DND-41 (cell line): ENCODE measurements at regions not wholly inside any gene's neighbourhood (a gene's known extent, or its start where the extent isn't known, plus 50 kb on each side); places are given as distances from the start of the nearest gene placed in this dataset.

ENCODE experiments used
- CTCF ChIP-seq: IDR thresholded peaks from 2 replicates; pipeline ENCODE4 v1.5.1; 2012; ENCODE audit warnings: borderline replicate concordance, low read length, moderate library complexity, mild to moderate bottlenecking; ENCODE audit not compliant: poor library complexity, severe bottlenecking; ENCODE audit errors: extremely low read depth
- EZH2 ChIP-seq: IDR thresholded peaks from 3 replicates; pipeline ENCODE4 v1.6.1; 2012; ENCODE audit warnings: borderline replicate concordance, low read depth, mild to moderate bottlenecking, moderate library complexity, low read length, inconsistent platforms; ENCODE audit not compliant: severe bottlenecking

- TF ChIP-seq CTCF: no peak
- TF ChIP-seq EZH2: no peak
Measured at GRCh38 chr6:12418946-12419345, 128.8 kb downstream of the EDN1 start.
